Stomach (tissue), 4 donors: ENCODE measurements at regions not wholly inside any gene's neighbourhood (a gene's known extent, or its start where the extent isn't known, plus 50 kb on each side); places are given as distances from the start of the nearest gene placed in this dataset.

Experiments used
- CTCF ChIP-seq, 7 experiments: fragments of 450-650 bp in 4 of 7; fragments of 200-600 bp in 3 of 7; sonication (generic) in 3 of 7; IDR thresholded peaks; one replicate each; pipeline ENCODE4 v1.5.1; 2016 to 2019; ENCODE audit warnings: antibody characterized with exemption in 7 of 7, control low read depth in 2 of 7, mild to moderate bottlenecking in 1 of 7
- EP300 ChIP-seq: sonication (generic); formaldehyde crosslinking; IDR thresholded peaks from one replicate; pipeline ENCODE4 v1.6.1; 2017; ENCODE audit warnings: antibody characterized with exemption
- POLR2A ChIP-seq, 4 donors: fragments of 450-650 bp; IDR thresholded peaks; one replicate each; pipeline ENCODE4 v1.6.1; 2016; ENCODE audit warnings: antibody characterized with exemption in 4 of 4, control low read depth in 2 of 4, mild to moderate bottlenecking in 1 of 4, moderate library complexity in 1 of 4
- POLR2AphosphoS5 ChIP-seq, 3 donors: sonication (generic); formaldehyde crosslinking; IDR thresholded peaks; one replicate each; pipeline ENCODE4 v1.6.1; 2016; ENCODE audit warnings: antibody characterized with exemption in 3 of 3

GRCh38 chr13:80224468-80224867, 116.5 kb downstream of the SPRY2 start:
- TF ChIP-seq CTCF (IDR thresholded peaks at IDR 0.05), result no peak
- no peak for TF ChIP-seq POLR2A (IDR thresholded peaks at IDR 0.05)
- no peak for TF ChIP-seq EP300
- no peak for TF ChIP-seq POLR2AphosphoS5 (IDR thresholded peaks at IDR 0.05)
